Neural progenitor cell (in vitro differentiated cells): ENCODE measurements at regions not wholly inside any gene's neighbourhood (a gene's known extent, or its start where the extent isn't known, plus 50 kb on each side); places are given as distances from the start of the nearest gene placed in this dataset.

Source experiments
- CTCF ChIP-seq: fragments of 200-600 bp; sonication (generic); IDR thresholded peaks from 2 replicates; pipeline ENCODE4 v1.5.1; 2017; ENCODE audit warnings: antibody characterized with exemption, mild to moderate bottlenecking
- EZH2phosphoT487 ChIP-seq: fragments of 200-600 bp; sonication (generic); IDR thresholded peaks from 2 replicates; pipeline ENCODE4 v1.6.1; 2017; ENCODE audit warnings: antibody characterized with exemption

GRCh38 chr2:238573065-238573778, 146.5 kb downstream of the ASB1 start:
- peak; percentile 70 for TF ChIP-seq CTCF
- TF ChIP-seq EZH2phosphoT487: no peak
